ENCODE measurements at regions not wholly inside any gene's neighbourhood (a gene's known extent, or its start where the extent isn't known, plus 50 kb on each side); places are given as distances from the start of the nearest gene placed in this dataset.

DNA sequence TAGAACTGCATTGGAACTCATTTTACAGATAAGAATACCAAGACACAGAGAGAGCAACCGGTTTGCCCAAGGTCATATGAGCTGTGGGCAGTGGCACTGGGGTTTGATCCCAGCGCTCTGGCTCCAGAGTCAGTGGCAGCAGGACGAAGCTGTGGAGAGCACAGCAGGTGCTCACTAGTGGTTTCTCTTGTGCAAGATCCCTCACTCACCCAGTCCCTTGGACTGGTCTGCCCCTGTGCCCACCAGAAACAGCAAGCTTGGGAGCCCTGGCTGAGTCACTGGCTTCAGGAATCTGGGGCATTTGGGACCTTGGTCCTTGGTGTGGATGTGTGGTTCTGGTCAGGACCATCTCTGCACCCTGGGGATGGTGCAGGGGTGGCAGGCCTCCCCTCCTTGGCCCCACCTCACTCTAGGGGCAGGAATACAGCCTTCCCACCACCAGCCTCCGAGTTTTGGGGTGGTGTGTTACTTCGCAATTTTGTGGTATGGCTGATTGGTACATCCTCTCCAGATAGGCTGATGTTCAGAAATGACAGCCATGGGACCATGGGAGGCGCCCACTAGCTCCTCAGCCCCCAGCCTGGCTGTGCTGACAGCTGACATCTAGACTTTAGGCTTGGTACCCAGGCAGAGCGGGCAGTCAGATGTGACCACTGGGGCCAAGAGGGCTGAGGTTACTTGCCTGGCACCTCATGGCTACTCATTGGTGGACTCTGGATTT is 104.6 kb downstream of the LSM3 start:
- no peak overlapping the region for H3K14ac ChIP-seq (ENCODE audit: insufficient read depth, low read length)
- Mint-ChIP-seq H3K9me3 (no peaks in the 10 kb centered on the region; a peak in 1 of 5 replicates), H3K4me1 (peaks cover 63 to 68% of the 10 kb centered on the region in 2 experiments), H3K4me3 (no peak overlapping the region), H3K27me3 (ENCODE audit: low read depth) (no peaks in the 10 kb centered on the region; the same call in 1 of the 2 replicates), H3K36me3 (ENCODE audit: insufficient read depth in 1 of 3, low read depth in 3 of 3) (no peaks in the 10 kb centered on the region), H3K27ac (no peak overlapping the region)
- H2BK120ac ChIP-seq (ENCODE audit: low read depth, low read length, poor library complexity, severe bottlenecking) = no peak overlapping the region
- no CpG with 5 or more reads among the region's 7 CpGs for WGBS (ENCODE audit: extremely low coverage, insufficient read length, low lambda C conversion rate)
- H3K18ac ChIP-seq (ENCODE audit: insufficient read length, low read depth, low read length) = no peak overlapping the region
- no peak overlapping the region for H2BK5ac ChIP-seq (ENCODE audit: insufficient read length, low read length)
- H3K79me1 ChIP-seq (ENCODE audit: insufficient read depth, low read depth, low read length, poor library complexity, severe bottlenecking) = no peaks in the 10 kb centered on the region
- no peak overlapping the region for H4K91ac ChIP-seq (ENCODE audit: insufficient read length, low read depth, low read length)
- TF ChIP-seq, protein P1, sequence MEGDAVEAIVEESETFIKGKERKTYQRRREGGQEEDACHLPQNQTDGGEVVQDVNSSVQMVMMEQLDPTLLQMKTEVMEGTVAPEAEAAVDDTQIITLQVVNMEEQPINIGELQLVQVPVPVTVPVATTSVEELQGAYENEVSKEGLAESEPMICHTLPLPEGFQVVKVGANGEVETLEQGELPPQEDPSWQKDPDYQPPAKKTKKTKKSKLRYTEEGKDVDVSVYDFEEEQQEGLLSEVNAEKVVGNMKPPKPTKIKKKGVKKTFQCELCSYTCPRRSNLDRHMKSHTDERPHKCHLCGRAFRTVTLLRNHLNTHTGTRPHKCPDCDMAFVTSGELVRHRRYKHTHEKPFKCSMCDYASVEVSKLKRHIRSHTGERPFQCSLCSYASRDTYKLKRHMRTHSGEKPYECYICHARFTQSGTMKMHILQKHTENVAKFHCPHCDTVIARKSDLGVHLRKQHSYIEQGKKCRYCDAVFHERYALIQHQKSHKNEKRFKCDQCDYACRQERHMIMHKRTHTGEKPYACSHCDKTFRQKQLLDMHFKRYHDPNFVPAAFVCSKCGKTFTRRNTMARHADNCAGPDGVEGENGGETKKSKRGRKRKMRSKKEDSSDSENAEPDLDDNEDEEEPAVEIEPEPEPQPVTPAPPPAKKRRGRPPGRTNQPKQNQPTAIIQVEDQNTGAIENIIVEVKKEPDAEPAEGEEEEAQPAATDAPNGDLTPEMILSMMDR (conservative IDR thresholded peaks at IDR 0.05) = no peak
- H4K8ac ChIP-seq (replicated peaks; ENCODE audit: insufficient read length, low read depth, low read length) = no peak overlapping the region
- H4K5ac ChIP-seq (ENCODE audit: insufficient read length, low read depth, low read length) = no peak overlapping the region
- H3K27me3 ChIP-seq (ENCODE audit: insufficient read depth, low read length) = no peaks in the 10 kb centered on the region
- H3K23me2 ChIP-seq (ENCODE audit: insufficient read length, low read depth, low read length, poor library complexity, severe bottlenecking) = no peaks in the 10 kb centered on the region
- H2AFZ ChIP-seq (ENCODE audit: low read length) = no peak overlapping the region
- no peaks in the 10 kb centered on the region for H3K9me3 ChIP-seq (ENCODE audit: control insufficient read depth, low read depth, low read length)
- no peak overlapping the region for H2BK15ac ChIP-seq (ENCODE audit: low read depth, low read length)
- DNase-seq = no peak
- H2BK20ac ChIP-seq (ENCODE audit: low read depth, low read length, poor library complexity, severe bottlenecking) = no peak overlapping the region
- peaks cover 2% of the 10 kb centered on the region; the same call in 1 of the 2 replicates for H3K4me1 ChIP-seq (ENCODE audit: insufficient read depth, low read length)
- no peak overlapping the region for H3K23ac ChIP-seq (ENCODE audit: insufficient read length, low read depth, low read length)
- no peak overlapping the region for H2AK5ac ChIP-seq (ENCODE audit: insufficient read length, low read length)
- no peak overlapping the region for H3K27ac ChIP-seq (ENCODE audit: insufficient read length, low read depth, low read length)
- H4K20me1 ChIP-seq (ENCODE audit: control insufficient read depth, insufficient read depth, insufficient read length) = no peaks in the 10 kb centered on the region
- no peak overlapping the region for H3K9ac ChIP-seq (ENCODE audit: extremely low read depth, insufficient read length, low read length)
- no peak overlapping the region for H2BK12ac ChIP-seq (ENCODE audit: insufficient read length, low read depth, low read length)
- H3T11ph ChIP-seq (ENCODE audit: low read length) = no peak overlapping the region
- H3K79me2 ChIP-seq (ENCODE audit: insufficient read depth, low read length) = no peaks in the 10 kb centered on the region
- no peak overlapping the region for H3K4me2 ChIP-seq (ENCODE audit: insufficient read depth, insufficient read length, low read length)
- no peak overlapping the region for H3K56ac ChIP-seq (ENCODE audit: insufficient read length, low read depth, low read length)
- no peak overlapping the region for H3K4ac ChIP-seq (ENCODE audit: low read depth, low read length)
